Gastrocnemius medialis (tissue), 4 donors: ENCODE measurements at regions not wholly inside any gene's neighbourhood (a gene's known extent, or its start where the extent isn't known, plus 50 kb on each side); places are given as distances from the start of the nearest gene placed in this dataset.

Experiments used
- ATAC-seq, 2 donors: fragments of 150-250 bp; one replicate each; pipeline ENCODE4 v1.9.1; 2016
- DNase-seq, 2 donors: peaks; one replicate each; pipeline ENCODE4 v3.0.0-alpha.2; 2019
- H3K27ac ChIP-seq, 4 donors: fragments of 200-600 bp; sonication (generic); 1 replicate in 1 of 4; 2 replicates in 3 of 4; pipeline ENCODE4 v1.5.1; 2016 to 2018; ENCODE audit warnings: mild to moderate bottlenecking in 2 of 4, moderate library complexity in 1 of 4
- H3K27me3 ChIP-seq, 3 donors: fragments of 200-600 bp; sonication (generic) in 2 of 3; 1 replicate in 1 of 3; 2 replicates in 2 of 3; pipeline versions ENCODE4 v1.5.1 to v1.6.0; 2016 to 2019; ENCODE audit warnings: mild to moderate bottlenecking in 1 of 3, moderate library complexity in 1 of 3
- H3K36me3 ChIP-seq, 2 donors: fragments of 200-600 bp; sonication (generic) in 1 of 2; one replicate each; pipeline ENCODE4 v1.5.1; 2017 to 2018
- H3K4me1 ChIP-seq, 2 donors: fragments of 200-600 bp; sonication (generic) in 1 of 2; one replicate each; pipeline ENCODE4 v1.5.1; 2016 to 2017; ENCODE audit warnings: mild to moderate bottlenecking in 2 of 2
- H3K4me3 ChIP-seq, 4 donors: fragments of 200-600 bp; sonication (generic) in 3 of 4; 1 replicate in 1 of 4; 2 replicates in 3 of 4; pipeline ENCODE4 v1.5.1; 2016 to 2019; ENCODE audit warnings: mild to moderate bottlenecking in 2 of 4
- H3K9me3 ChIP-seq, 3 donors: fragments of 200-600 bp; sonication (generic) in 2 of 3; 1 replicate in 1 of 3; 2 replicates in 2 of 3; pipeline ENCODE4 v1.5.1; 2016 to 2019
- CTCF ChIP-seq, 5 experiments: fragments of 450-650 bp in 3 of 5; fragments of 200-600 bp in 2 of 5; sonication (generic) in 2 of 5; IDR thresholded peaks in 4 of 5; conservative IDR thresholded peaks in 1 of 5; 1 replicate in 4 of 5; 2 replicates in 1 of 5; pipeline ENCODE4 v1.5.1; 2016 to 2019; ENCODE audit warnings: antibody characterized with exemption in 5 of 5, mild to moderate bottlenecking in 3 of 5, moderate library complexity in 3 of 5
- POLR2A ChIP-seq, 2 donors: fragments of 450-650 bp; IDR thresholded peaks; one replicate each; pipeline ENCODE4 v1.6.1; 2017; ENCODE audit warnings: antibody characterized with exemption in 2 of 2, mild to moderate bottlenecking in 2 of 2, moderate library complexity in 2 of 2
- in situ Hi-C, 4 donors: fragments of 200-750 bp; cut with MboI; loops; one replicate each; pipeline versions ENCODE4 v1.15.0 to v1.8.0; 2017; ENCODE audit warnings: low sequenced_read_pairs in 4 of 4
- intact Hi-C: fragments of 100-400 bp; cut with DNase I; formaldehyde crosslinking; loops from one replicate; pipeline ENCODE4 v1.15.1; 2023; ENCODE audit warnings: low total_unique reads

GRCh38 chrX:68940601-68941000, 111.8 kb downstream of the EFNB1 start:
- in situ Hi-C loops, result no loop called here
- ATAC-seq (no peak), DNase-seq (no peak)
- Histone ChIP-seq H3K9me3 (no peaks in the 10 kb centered on the region), H3K27me3 (no peaks in the 10 kb centered on the region), H3K4me3 (no peak overlapping the region), H3K27ac (no peak overlapping the region), H3K36me3 (no peaks in the 10 kb centered on the region), H3K4me1 (no peaks in the 10 kb centered on the region)
- TF ChIP-seq POLR2A (IDR thresholded peaks at IDR 0.05) (no peak), CTCF (IDR thresholded peaks at IDR 0.05 in 4 of 5, conservative IDR thresholded peaks at IDR 0.05 in 1 of 5) (no peak)
- intact Hi-C loops, result no loop called here

- TF ChIP-seq CTCF (IDR thresholded peaks at IDR 0.05 in 4 of 5, conservative IDR thresholded peaks at IDR 0.05 in 1 of 5) (no peak), POLR2A (IDR thresholded peaks at IDR 0.05) (no peak)
- in situ Hi-C loops (no loop called here), intact Hi-C loops (no loop called here)
- ATAC-seq, result no peak
- Histone ChIP-seq H3K27ac (no peak overlapping the region), H3K27me3 (no peaks in the 10 kb centered on the region), H3K36me3 (no peaks in the 10 kb centered on the region), H3K4me1 (no peaks in the 10 kb centered on the region), H3K9me3 (no peaks in the 10 kb centered on the region), H3K4me3 (no peak overlapping the region)
- DNase-seq, result no peak
Measured at GRCh38 chrX:68939868-68940267, 111.0 kb downstream of the EFNB1 start.

- intact Hi-C loops, result no loop called here
Measured at GRCh38 chrX:68938244-68939004, 109.6 kb downstream of the EFNB1 start.

GRCh38 chrX:68937581-68937980, 108.8 kb downstream of the EFNB1 start:
- Histone ChIP-seq H3K36me3 (no peaks in the 10 kb centered on the region), H3K4me3 (no peak overlapping the region), H3K4me1 (peaks cover 0 to 5% of the 10 kb centered on the region in 2 donors), H3K27ac (no peak overlapping the region), H3K27me3 (no peaks in the 10 kb centered on the region), H3K9me3 (no peaks in the 10 kb centered on the region)
- TF ChIP-seq POLR2A (IDR thresholded peaks at IDR 0.05) (no peak), CTCF (IDR thresholded peaks at IDR 0.05 in 4 of 5, conservative IDR thresholded peaks at IDR 0.05 in 1 of 5) (no peak)
- intact Hi-C loops (no loop called here), in situ Hi-C loops (no loop called here)
- DNase-seq (no peak), ATAC-seq (no peak)

More at GRCh38 chrX:68938244-68939004, 109.6 kb downstream of the EFNB1 start:
- TF ChIP-seq POLR2A (IDR thresholded peaks at IDR 0.05) (no peak), CTCF (IDR thresholded peaks at IDR 0.05 in 4 of 5, conservative IDR thresholded peaks at IDR 0.05 in 1 of 5) (no peak)
- Histone ChIP-seq H3K36me3 (no peaks in the 10 kb centered on the region), H3K4me3 (no peak overlapping the region), H3K4me1 (no peaks in the 10 kb centered on the region), H3K27ac (peak overlapping the region in 2 of 4 donors; percentile 13 to 21), H3K9me3 (no peaks in the 10 kb centered on the region), H3K27me3 (no peaks in the 10 kb centered on the region)
- in situ Hi-C loops, result no loop called here
- ATAC-seq (no peak), DNase-seq (no peak)
